ENCODE measurements at regions not wholly inside any gene's neighbourhood (a gene's known extent, or its start where the extent isn't known, plus 50 kb on each side); places are given as distances from the start of the nearest gene placed in this dataset.
"Not testable (repeated sequence)": the region's sequence is repeated elsewhere in the genome, so short reads cannot be mapped to it uniquely, and the experiment has no call there.

DNA sequence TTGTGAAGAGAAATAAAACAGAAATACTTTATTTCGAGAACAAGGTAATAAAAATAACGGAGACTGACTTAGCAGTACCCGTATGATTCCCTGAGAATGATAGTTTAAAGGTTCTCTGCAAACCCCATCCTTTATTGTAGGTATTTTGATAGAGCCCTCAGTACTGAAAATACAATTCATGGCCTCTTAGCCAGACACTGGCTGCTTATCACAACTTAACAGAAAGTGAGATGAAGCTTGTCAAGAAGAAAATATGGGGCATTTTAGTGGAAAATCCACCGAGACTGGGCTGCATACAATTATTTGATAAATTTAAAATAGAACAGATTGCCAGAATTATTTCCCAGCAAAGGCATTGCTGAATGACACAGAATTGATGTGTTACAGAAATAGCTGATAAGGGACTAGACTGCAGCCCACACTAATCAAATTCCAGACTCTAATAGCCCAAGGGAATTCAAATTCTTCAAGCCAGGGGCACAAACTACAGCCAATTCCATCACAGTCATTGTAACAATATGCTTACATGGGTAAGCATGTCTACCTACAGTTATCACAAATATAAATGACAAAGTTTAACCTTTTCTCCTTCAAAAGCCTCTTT is 521.9 kb downstream of the PLOD2 start:
- DNase-seq = no peak

DNA sequence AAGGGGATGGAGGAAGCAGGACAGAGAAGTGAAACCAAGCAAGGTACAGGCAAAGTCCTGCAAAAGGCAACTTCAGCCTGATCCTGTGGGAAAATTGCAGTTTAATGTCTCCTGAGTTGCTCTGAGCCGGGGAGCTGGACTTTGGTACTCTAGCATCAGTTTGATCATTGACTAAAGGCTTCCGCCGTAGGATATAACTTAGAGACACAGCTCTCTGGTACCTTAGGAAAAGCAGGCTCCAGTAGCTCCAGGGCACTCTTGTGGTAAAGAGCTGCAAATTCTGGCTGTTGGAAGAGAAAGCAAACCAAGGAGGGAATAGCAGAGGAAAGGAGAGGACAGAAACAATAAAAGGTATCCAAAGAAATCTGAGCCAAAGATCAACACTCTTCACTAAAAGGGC is 521.1 kb downstream of the PLOD2 start:
- DNase-seq = no peak

DNA sequence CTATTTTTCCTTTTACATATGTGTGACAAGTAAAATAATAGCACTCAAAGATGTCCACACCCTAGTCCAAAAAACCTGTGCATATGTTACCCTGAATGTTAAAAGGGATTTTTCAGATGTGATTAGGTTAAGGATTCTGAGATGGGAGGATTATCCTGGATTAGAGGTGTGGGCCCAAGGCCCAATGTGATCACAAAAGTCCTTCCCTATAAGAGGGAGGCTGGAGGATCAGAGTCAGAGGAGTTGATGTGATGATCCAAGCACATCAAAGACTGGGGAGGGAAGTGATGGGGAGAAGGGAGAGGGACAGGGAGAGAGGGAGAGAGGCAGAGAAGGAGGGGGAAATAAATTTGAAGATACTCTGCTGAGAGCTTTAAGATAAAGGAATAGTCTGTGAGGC is 512.6 kb downstream of the PLOD2 start:
- DNase-seq = no peak

DNA sequence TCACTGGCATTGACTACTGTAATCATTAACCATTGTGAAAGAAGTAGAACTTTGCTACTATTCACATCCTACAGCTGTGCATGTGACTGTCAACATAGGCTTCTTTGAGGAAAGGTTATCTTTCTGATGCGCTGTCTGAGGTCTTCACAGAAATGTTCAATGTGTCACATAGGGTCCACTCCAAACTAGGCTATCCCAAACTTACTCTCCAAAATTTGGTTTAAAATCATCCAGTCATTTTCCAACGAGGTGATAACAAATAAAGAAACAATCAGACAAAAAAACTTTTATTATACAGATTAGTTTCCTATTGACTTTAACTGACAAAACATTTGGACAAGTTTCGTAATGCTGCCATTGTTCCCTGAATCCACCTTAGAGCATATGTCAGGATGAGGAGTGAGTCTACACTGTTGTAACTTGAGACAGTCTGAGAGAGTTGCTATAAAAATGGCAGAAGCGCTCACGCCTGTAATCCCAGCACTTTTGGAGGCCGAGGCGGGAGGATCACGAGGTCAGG is 511.6 kb downstream of the PLOD2 start:
- DNase-seq = no peak

DNA sequence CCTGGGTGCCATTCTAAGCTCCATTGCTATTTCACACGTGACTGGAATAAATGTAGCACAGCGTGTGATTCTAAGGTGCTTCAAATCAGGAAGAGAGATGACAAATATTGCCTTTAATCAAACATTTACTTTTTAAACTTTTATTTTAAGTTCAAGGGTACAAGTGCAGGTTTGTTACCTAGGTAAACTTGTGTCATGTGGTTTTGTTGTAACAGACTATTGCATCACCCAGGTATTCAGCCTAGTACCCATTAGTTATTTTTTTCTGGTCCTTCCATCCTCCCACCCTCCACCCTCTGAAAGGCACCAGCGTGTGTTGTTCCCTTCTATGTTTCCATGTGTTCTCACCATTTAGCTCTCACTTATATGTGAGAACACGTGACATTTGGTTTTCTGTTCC is 510.8 kb downstream of the PLOD2 start:
- no peak for DNase-seq

DNA sequence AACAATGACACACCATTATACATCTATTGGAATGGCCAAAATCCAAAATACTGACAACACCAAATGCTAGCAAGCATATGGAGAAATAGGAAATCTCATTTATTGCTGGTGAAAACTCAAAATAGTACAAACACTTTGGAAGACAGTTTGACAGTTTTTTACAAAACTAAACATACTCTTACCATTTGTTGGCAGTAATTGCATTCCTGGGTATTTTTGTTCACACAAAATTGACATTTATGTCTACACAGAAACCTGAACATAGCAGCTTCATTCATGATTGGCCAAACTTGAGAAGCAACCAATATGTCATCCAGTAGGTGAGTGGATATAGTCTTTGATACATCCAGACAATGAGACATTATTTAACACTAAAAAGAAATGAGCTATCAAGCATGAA is 489.9 kb downstream of the PLOD2 start:
- no peak for DNase-seq

DNA sequence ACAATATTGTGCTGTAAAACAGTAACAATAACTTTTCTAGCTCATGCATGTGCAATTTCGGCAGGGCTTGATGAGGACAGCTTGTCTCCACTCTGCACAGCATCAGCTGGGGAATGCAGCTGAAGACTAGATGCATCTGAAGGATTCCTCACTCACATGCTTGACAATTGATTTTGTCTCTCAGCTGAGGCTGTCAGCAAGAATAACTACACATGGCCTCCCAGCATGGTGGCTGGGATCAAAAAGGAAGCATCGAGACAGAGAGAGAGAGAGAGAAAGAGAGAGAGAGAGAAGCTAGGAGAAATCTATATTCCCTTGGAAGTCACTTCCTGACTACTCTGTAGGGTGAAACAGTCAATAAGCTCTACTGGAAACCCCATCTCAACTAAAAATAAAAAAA is 487.1 kb downstream of the PLOD2 start:
- DNase-seq = no peak

DNA sequence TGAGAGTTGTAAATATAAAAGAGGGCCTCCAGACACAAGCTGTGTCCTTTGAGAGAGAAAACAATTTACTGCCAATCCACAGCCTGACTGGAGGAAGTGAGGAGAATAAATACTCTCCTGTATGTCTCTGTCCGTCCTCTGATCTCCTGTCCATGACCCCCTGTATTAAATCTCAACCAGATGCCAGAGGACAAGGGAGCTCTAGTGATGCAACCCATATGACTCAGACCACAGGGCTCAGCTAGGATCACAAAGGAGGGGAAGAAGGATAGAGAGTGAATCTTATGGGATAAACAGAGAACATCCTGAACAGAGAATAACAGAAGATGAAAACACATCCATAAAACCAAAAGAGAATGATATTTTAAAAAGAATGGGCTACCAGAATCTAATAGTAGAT is 482.6 kb downstream of the PLOD2 start:
- DNase-seq = no peak

DNA sequence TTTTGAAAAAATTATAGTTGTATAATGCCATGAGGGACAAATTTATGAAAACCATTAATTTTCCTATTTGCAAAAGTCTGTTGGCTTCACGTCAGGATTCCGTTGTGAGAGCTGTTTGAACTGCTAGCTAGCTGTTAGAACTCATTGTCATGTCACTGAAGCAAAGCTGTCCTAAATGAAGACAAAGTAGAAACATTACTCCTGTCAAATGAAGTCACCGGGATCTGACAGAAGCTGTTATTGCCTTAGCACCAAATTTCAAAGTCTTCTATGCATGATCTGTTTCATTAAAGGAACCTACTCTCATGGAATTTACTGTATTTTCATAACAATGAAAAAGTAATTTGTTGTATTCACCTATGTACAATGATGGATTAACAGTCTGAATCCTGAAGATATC is 479.8 kb downstream of the PLOD2 start:
- DNase-seq = no peak

DNA sequence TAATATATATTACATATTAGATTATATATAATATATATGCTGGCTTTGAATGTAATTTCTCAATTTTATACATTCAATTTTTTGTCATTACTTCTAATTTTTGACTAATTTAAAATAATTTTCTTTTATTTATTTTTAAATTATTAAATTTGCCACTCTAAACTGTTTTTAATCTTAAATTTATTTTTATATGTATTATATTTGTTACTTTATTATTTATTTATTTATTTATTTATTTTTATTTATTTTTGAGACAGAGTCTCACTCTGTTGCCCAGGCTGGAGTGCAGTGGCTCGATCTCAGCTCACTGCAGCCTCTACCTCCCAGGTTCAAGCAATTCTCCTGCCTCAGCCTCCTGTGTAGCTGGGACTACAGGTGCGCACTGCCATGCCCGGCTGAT is 473.0 kb downstream of the PLOD2 start:
- DNase-seq = not testable (repeated sequence)

DNA sequence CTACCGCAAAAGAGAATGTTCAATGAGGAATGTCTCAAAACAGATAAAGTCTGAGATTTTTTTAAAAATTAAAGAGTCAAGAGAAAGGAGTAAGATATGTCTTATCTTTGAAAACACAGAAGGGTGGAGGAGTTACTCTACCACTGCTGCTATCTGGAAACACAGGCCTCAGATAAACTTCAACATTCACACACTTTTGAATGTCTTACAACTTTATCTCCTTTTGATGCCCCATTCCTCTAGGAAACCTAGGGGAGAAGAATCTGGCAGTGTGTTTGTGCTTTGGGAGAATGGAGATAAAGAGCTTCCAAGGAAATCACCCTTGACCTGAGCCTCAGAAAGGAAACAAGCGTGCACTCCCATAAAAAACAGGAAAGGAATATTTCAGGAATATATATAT is 468.2 kb downstream of the PLOD2 start:
- DNase-seq = no peak

DNA sequence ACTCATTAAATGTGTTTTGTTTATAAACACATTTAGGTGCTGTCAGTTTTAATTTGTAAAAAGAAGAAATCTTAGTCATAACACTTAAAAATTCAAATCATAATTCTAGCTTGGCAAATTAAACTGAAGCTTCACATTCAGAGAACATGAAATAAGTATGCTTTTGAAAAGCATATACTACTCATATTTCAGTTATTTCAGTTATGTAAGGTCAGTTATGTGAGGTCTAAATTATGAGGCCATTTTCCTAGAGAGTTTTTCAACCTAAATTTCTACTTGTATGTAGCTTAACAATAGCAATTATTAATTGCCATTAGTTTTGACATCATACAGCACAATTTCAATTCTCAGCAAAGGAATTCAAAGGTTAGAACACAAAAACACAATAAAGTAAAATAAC is 465.0 kb downstream of the PLOD2 start:
- no peak for DNase-seq

DNA sequence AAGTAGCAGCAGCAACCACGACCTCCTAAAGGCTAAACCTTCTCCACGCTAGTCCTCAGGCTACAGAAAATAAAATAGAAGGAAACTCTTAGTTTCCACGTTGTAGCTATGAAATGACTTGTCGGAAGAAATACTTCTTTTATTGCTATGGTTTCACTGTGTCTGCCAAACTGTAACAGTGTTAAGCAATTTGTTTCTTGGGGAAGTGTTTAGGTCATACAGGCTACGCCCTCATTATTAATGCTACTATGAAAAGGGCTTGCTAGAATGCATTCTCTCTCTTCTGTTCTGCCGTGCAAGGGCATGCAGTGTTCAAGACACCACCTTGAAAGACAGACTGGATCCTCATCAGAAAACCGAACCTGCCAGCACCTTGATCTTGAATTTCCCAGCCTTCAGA is 462.7 kb downstream of the PLOD2 start:
- peak in 1 of 4 experiments; percentile 11 for DNase-seq

DNA sequence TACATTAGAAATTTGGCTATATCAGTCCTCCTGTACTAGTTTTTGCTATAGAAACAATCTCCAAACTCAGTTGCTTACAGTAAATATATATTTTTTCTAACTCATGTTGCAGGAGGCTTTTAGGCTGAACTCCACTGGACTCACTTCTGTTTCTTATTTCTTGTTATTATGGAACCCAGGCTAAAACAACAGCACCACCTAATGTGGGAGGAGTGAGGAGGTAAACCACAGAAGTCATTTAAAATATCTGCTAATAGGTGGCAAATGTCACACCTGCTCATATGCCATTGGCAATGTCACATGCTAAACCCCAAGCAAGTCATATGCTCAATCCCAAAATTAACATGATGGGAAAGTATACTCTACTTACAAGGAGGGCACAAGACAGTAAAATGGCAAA is 462.2 kb downstream of the PLOD2 start:
- no peak for DNase-seq

DNA sequence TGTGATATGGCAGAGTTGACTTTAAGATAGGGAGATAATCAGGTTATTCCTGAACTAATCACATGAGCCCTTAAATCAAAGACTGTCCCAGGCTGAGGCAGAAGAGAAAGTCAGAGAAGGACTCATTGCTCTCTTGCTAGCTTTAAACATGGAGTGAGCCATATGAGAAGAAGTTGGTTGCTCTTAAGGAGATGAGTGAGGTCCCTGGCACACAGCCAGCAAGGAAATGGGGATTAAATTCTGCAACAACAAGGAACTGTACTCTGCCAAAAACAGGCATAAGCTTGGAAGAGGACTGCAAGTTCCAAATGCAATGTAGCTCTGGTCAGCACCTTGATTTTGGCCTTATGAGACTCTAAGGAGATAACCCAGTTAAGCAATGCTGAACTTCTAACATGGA is 457.0 kb downstream of the PLOD2 start:
- no peak for DNase-seq

DNA sequence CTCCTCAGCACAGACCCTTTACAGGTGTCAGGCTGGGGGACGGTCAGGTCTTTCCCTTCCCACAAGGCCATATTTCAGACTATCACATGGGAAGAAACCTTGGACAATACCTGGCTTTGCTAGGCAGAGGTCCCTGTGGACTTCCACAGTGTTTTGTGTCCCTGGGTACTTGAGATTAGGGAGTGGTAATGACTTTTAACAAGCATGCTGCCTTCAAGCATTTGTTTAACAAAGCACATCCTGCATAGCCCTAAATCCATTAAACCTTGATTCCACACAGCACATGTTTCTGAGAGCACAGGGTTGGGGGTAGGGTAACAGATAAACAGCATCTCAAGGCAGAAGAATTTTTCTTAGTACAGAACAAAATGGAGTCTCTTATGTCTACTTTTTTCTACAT is 451.2 kb downstream of the PLOD2 start:
- not testable (repeated sequence) for DNase-seq

DNA sequence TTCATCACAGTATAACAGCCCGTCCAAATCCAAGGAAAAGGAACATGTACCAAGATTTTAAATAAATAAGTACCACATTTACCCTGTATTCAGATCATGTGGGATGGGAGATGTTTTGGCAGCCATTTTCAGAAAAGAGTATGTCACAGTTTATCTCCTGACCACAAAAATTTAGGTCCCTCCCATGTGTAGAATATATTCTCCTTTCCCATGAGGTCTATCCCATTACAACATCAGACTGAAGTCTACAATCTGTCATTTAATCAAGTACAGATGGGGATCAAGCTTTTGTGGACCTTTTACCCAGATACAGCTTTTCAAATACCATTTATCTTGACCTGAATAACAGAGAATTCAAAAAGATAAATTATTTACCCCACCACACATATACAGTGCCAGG is 444.5 kb downstream of the PLOD2 start:
- no peak for DNase-seq

DNA sequence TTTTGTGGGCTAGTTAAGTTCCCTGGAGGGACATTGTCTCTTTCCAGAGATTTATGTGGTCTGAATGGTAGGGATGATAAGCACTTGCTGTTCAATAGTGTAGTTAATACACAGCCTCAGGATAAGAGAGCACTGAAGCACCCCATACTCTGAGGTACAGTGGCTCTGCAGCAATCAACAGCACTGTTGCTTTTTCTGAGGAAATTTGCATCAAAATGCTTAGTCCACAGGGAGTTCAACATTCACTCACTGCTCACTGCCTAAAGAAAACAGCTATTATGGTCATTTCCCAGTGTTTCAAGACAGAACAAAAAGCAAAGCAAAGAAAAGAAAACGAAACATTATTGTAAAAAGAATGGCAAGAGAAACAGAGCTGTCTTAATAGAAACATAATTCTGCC is 441.9 kb downstream of the PLOD2 start:
- DNase-seq = no peak

DNA sequence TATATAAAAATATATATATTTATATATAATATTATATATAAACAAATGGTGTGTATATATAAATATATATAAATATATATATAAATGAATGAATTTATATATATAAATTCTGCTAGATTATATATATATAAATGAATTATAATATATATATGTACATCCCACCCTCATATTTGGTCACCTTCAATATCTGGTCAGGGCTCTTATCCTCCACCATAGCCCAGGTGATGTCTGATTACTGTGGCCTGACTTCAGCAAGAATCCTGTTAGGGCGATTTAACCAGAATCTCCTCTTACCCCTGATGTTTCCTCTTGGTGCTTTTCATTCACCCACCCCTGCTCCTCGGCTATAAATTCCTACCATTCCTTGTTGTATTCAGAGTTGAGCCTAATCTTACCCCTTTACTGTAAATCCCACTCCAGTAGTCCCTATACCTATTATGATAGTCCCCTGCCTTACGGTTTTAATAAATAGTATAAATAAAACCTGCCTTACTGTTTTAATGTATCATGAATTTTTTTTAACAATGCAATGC is 439.6 kb downstream of the PLOD2 start:
- DNase-seq = no peak

DNA sequence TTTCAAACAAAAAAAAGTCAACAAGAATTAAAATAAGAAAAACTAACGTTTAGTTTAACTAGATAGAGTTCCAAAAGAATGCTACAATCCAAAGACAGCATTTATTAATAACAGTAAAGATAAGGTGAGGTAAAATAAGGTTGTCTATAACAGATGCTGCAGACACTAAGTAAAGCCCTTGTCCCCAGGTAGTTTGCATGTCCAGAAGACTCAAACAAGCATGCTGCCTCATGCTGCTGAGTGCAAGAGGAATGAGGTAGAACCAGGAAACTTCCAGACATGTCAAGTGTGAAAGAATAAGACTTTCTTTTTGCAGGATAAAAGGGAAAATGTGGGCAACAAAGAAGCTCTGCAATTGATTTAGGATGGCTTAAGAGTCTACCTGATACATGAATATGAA is 439.2 kb downstream of the PLOD2 start:
- no peak for DNase-seq

DNA sequence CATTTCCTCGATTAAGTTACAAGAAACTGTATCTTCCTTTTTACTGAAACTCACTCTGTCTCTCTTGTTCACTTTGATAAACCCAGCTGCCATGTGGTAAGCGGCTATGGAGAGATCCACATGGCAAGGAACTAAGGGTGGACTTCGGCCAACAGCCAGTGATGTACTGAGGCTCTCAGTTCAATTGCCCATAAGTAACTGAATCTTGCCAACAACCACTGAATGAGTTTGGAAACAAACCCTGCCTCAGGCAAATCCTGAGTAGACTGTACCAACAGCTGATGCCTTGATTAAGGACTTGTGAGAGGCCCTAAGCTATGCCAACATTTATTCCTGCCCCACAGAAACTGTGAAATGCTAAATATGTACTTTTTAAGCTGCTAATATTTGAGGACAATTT is 433.5 kb downstream of the PLOD2 start:
- DNase-seq = no peak

DNA sequence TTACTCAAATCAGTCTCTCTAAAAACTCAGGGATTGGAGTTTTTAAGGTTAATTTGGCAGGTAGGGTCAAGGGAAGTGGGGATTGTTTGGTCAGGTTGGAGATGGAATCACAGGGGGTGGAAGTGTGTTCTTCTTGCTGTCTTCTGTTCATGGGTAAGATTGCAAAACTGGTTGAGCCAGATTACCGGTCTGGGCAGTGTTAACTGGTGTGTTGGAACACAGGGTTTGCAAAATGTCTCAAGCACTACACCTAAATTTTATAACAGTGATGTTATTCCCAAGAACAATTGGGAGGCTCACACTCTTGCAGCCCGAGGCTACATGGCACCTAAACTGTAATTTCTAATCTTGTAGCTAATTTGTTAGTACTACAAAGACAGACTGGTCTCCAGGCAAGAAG is 425.4 kb downstream of the PLOD2 start:
- no peak for DNase-seq

DNA sequence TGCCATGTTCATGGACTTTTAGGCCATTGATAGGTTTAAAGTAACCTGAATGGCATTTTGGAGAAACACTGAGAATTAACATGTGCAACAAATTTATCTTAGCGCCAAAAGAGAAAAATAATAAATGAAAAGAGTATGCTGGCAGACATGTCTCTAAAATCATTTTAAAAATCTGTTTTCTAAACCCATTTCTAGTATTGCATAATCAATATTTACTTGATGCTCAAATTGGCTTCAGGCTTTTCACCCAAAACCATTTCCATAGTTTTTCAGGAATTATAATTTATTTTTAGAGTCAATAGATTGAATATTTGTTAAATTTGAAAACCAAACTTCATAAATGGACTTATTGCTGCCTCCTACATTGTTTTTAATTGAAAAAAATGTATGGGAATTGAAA is 423.0 kb downstream of the PLOD2 start:
- DNase-seq = no peak

DNA sequence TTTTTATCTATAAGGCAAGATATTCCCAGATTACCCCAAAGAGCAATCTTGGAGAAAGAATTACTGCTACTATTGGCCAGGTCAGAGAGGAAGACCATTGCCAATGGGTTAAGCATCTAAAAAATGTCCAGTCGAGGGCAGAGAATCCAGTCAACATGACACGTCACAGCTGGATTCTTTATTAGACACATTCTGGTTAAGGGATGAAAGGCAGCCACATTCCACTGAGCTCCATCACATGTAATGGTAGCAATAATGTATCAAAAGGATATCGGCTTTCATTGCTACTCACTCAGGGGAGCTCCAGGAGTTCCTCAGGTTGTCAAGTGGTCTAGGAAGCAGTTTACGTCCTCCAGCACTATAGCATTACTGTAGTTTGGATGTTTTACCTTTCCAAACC is 421.1 kb downstream of the PLOD2 start:
- DNase-seq = no peak

DNA sequence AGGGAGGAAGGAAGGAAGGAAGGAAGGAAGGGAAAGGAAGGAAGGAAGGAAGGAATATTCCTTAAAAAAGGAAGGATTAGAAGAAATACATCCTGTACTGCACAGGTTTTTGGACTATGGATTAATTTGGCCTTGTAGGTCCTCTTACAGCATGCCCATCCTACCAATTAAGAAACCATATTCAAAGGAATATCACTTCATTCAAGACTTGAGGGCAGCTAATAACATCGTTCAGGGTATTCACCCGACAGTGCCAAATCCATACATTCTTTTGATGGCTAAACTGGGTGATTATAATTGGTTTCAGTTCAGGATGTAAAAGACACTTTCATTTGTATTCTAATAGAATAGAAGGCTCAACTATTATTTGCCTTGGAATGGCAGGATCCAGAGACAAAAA is 410.3 kb downstream of the PLOD2 start:
- DNase-seq = no peak

Data from suppressor macrophage (primary cell).